Activated CD4-positive, alpha-beta T cell treated with anti-CD3 and anti-CD28 coated beads for 48 hours (primary cell): ENCODE measurements at regions not wholly inside any gene's neighbourhood (a gene's known extent, or its start where the extent isn't known, plus 50 kb on each side); places are given as distances from the start of the nearest gene placed in this dataset.
A peak's percentile ranks its signal among the peaks of the same experiment; 100 is the strongest.

ENCODE experiments used
- DNase-seq: peaks from one replicate; pipeline ENCODE4 v3.0.0-alpha.2; 2020

GRCh38 chr1:101323535-101323934 lies 86.7 kb downstream of the S1PR1 start:
- no peak for DNase-seq

- DNase-seq: no peak
Measured at GRCh38 chr1:101325144-101325543, 88.3 kb downstream of the S1PR1 start.

DNA sequence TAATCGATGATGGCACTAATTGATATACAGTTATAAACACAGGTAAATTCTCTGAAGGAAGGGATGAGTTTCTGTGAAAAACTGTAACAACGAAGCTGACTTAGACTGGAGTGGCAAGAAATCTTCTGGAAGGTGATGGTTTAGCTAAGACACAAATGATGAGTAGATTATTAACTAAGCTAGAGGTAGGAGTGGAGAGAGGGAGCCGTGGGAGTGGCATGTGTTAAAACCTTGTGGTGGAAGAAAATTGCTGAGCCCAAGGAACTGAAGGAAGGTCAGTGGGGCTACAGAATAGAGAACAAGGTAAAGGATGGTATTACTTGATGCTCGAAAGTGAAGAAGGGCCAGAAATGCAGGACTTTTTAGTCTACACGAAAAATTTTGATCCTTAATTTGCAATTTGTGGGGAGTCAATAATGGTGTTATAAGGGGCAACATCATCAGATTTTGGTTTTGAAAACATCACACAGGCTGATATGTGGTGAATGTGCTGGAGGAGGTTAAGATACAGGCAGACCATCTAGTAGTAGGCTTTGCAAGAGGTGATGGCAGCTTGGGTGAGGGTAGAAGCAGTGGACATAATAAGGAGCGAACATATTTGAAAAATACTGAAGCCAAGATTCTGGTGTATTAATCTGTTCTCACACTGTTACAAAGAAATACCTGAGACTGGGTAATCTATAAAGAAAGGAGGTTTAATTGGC lies 93.8 kb downstream of the S1PR1 start:
- DNase-seq: no peak

DNA sequence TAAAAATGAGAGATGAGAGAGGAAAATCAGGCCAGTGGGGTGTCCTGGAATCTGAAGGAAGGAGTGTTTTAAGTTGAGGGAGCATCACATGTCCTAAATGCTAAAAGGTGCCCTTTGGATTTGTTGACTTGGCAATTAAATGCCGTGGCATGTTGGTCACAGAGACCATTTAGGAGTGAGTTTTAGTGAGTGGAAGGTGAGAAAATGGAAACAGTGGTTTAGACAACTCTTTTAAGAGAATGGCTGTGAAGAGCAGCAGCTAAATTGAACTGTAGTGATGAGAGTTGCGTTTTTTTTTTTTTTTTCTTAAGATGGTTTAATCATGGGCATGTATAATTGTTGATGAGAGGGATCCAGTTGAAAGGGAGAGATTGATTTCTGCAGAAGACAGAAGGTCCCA lies 95.0 kb downstream of the S1PR1 start:
- DNase-seq: no peak

DNA sequence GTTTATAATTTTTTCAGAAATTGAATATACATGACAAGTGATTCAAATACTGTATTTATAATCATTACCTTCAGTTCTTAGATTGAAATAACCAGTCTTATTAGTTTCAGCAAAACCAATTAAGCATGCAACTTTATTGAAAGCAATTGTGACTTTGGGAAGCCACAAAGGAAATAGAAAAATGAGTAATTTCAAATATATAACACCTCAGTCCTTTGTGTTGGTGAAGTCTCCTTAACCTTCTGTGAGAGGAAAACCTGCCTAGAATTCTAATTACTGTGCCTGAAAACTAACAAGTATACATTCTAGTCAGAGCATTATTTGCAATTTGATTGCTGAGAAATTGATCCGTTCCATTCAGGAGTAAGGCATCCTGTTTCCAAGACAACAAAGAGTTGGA lies 95.8 kb downstream of the S1PR1 start:
- no peak for DNase-seq

GRCh38 chr1:101333186-101333585 lies 96.4 kb downstream of the S1PR1 start:
- DNase-seq: no peak

GRCh38 chr1:101337968-101338367 lies 101.1 kb downstream of the S1PR1 start:
- no peak for DNase-seq

- DNase-seq: peak; percentile 6
Measured at GRCh38 chr1:101338714-101339430, 102.1 kb downstream of the S1PR1 start.

- no peak for DNase-seq
Measured at GRCh38 chr1:101344745-101345144, 107.9 kb downstream of the S1PR1 start.

GRCh38 chr1:101346419-101346818 lies 109.6 kb downstream of the S1PR1 start:
- no peak for DNase-seq

DNA sequence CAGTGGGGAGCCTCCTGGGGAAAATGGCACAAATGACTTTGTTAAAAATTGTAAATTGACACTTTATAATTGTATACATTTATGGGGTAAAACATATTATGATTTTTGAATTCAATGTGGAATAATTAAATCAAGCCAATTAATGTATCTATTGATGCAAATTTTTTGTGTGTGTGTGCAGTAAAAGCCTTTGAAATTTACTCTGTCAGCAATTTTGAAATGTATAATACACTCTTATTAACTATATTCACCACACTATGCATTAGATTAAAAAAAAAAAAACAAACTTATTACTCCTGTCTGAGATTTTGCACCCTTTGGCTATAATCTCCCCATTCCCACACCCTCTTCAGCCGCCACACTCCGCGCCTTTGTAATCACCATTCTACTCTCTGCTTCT lies 119.2 kb downstream of the S1PR1 start:
- DNase-seq: no peak

GRCh38 chr1:101356604-101357443 lies 120.0 kb downstream of the S1PR1 start:
- DNase-seq: no peak

DNA sequence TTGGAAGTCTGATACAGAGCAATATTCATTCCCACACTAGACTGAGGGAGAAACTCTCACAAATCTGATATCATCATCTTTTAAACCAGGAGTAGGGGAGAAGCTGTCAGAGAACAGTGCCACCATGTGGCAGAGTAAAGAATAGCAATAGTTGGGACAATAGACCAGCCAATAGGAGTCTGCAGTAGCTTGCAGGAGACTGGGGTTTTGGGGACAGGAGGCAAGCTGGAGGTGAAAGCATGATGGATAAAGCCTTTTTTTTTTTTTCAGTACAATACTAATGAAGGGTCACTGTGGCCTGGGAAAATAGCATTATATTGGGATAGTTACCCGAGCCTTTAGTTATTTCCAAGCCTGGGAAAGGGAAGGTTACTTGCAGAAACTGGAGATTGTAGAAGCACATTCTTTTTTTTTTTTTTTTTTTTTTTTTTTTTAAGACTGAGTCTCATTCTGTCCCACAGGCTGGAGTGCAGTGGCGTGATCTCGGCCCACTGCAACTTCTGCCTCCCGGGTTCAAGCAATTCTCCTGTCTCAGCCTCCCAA lies 120.7 kb downstream of the S1PR1 start:
- DNase-seq: peak; percentile 71

- DNase-seq: no peak
Measured at GRCh38 chr1:101360506-101360905, 123.7 kb downstream of the S1PR1 start.

DNA sequence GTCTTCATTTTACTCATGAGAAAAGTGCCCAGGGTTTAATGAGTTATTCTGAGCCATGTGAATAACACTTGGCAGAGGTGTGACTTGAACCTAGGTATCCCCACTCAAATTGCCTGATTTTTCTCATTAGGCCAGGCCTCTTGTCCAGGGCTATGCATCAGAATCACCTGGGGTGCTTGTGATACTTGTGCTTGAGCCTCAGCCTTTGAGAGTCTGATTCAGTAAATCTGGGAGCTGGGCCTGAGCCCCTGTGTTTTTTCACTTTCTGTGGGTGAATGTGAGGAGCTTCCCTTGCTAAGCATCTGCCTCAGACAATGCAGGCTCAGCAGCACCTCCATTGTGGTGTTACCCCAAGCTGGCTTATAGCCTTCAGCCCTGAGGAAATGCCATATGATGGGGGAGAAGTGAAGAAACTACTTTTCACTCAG lies 127.1 kb downstream of the S1PR1 start:
- no peak for DNase-seq

DNA sequence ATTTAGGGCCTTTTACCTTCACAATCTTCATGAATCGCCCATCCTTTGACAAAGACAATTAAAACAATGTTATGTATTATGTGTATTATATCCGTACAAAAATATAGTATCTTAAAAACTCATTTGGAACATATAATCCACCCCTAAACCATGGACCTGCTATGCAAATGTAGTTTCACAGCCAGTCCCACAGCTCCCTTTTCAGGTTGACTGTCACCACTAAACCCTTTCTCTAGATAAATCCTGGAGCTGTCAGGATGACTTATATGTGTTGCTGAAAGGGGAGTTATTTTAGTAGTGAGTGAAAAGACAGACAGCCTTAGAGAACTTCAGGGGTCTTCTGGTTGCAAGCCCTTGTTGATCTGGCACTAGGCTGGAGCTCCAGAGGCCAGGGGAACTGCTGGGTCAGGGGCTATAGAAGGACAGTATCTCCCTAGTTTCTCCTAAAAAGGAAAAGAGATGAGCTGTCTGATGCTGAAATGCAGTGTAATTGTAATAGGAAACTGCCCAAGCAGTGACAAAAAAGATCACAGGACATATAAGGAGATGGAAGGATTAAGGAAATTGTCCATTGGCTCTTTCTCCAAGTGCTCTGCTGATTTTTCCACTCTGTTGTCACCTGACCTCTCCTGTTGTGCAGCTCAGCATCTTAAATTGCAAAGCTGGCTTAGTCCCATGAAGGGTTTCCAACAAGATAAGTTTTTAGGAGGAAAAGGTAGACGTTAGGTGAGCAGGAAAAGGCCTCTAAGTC lies 127.7 kb downstream of the S1PR1 start:
- no peak for DNase-seq

GRCh38 chr1:101365186-101365585 lies 128.4 kb downstream of the S1PR1 start:
- no peak for DNase-seq

- no peak for DNase-seq
Measured at GRCh38 chr1:101365878-101366277, 129.1 kb downstream of the S1PR1 start.

- no peak for DNase-seq
Measured at GRCh38 chr1:101366513-101367215, 129.8 kb downstream of the S1PR1 start.

DNA sequence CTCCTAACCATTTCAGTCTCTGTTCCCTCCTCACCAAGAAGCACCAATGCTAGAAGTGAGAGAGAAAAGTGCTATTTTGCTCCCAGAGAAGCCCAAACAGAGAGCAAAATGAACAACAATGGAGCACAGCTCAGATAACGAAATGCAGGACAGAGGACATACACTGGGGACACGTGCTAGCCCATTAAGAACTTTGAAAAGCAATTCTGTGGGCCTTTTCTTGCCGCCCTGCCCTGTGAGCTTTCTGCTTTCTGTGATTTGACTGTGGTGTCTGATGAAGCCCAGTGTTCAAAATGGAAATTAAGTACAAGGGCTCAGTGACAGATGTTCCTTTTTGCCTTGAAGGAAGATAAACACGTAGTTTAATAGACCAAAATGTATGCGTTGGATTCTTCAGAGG lies 130.8 kb downstream of the S1PR1 start:
- DNase-seq: no peak

GRCh38 chr1:101370488-101370887 lies 133.7 kb downstream of the S1PR1 start:
- no peak for DNase-seq

DNA sequence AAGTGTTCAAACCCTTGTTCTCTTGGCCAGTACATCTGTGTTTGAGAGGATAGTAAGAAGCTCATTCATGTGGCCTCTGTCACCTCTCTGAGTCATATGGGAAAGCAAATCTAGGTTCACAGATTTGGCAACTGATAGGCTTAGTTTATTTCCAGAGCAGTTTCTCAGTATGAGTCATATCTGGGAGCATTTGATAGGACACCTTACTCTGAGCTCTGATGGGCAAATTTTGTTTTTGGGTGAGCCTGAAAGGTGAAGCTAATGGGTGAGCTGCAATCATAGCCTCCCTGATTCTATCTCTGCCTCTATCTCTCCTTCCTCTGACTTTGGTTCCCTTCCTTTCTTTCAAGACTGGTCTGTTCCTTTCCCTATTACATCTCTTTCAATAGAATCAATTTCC lies 134.4 kb downstream of the S1PR1 start:
- peak; percentile 17 for DNase-seq
